Right lobe of liver (tissue), 4 donors: ENCODE measurements at regions not wholly inside any gene's neighbourhood (a gene's known extent, or its start where the extent isn't known, plus 50 kb on each side); places are given as distances from the start of the nearest gene placed in this dataset.

Experiments used
- CTCF ChIP-seq, 4 donors: fragments of 200-600 bp in 3 of 4; fragments of 450-650 bp in 1 of 4; IDR thresholded peaks; one replicate each; pipeline versions ENCODE4 v1.5.1 to v1.8.0; 2016 to 2022; ENCODE audit warnings: antibody characterized with exemption in 4 of 4, mild to moderate bottlenecking in 2 of 4
- POLR2A ChIP-seq: fragments of 450-650 bp; IDR thresholded peaks from one replicate; pipeline ENCODE4 v1.6.1; 2017; ENCODE audit warnings: antibody characterized with exemption, mild to moderate bottlenecking
- donor health status: DM: no; HTN: no; CAD: no.
- donor health status: DM: no; HTN: no; CAD: no.
- donor health status: DM: no; HTN: yes; CAD: no.

- TF ChIP-seq CTCF (IDR thresholded peaks at IDR 0.05) (no peak), POLR2A (no peak)
These were observed 221.9 kb upstream of the GBE1 start for GRCh38 chr3:81983382-81983781.
